Ishikawa (cell line): ENCODE measurements at regions not wholly inside any gene's neighbourhood (a gene's known extent, or its start where the extent isn't known, plus 50 kb on each side); places are given as distances from the start of the nearest gene placed in this dataset.

Experiments used
- CEBPB ChIP-seq: IDR thresholded peaks from 2 replicates; pipeline ENCODE4 v1.6.1; 2012
- CREB1 ChIP-seq: IDR thresholded peaks from 2 replicates; pipeline ENCODE4 v1.6.1; 2012; ENCODE audit warnings: low read depth
- EGR1 ChIP-seq: IDR thresholded peaks from 2 replicates; pipeline ENCODE4 v1.6.1; 2012
- EP300 ChIP-seq: IDR thresholded peaks from 2 replicates; pipeline ENCODE4 v1.6.1; 2012; ENCODE audit warnings: borderline replicate concordance
- FOXM1 ChIP-seq: IDR thresholded peaks from 2 replicates; pipeline ENCODE4 v1.6.1; 2012; ENCODE audit warnings: low read depth, borderline replicate concordance
- MAX ChIP-seq: IDR thresholded peaks from 2 replicates; pipeline ENCODE4 v1.6.1; 2012
- NFIC ChIP-seq: IDR thresholded peaks from 2 replicates; pipeline ENCODE4 v1.6.1; 2012
- RAD21 ChIP-seq: IDR thresholded peaks from 2 replicates; pipeline ENCODE4 v1.6.1; 2012; ENCODE audit warnings: low read depth
- TAF1 ChIP-seq: IDR thresholded peaks from 2 replicates; pipeline ENCODE4 v1.6.1; 2012; ENCODE audit warnings: low read depth, mild to moderate bottlenecking
- TCF12 ChIP-seq: IDR thresholded peaks from 2 replicates; pipeline ENCODE4 v1.6.1; 2012; ENCODE audit warnings: low read depth
- TEAD4 ChIP-seq: IDR thresholded peaks from 2 replicates; pipeline ENCODE4 v1.6.1; 2012
- USF1 ChIP-seq: IDR thresholded peaks from 2 replicates; pipeline ENCODE4 v1.6.1; 2012
- YY1 ChIP-seq: IDR thresholded peaks from 2 replicates; pipeline ENCODE4 v1.6.1; 2012; ENCODE audit warnings: low read depth
- ZBTB7A ChIP-seq: IDR thresholded peaks from 2 replicates; pipeline ENCODE4 v1.6.1; 2012; ENCODE audit warnings: low read depth
- TF ChIP-seq, protein P1 (sequence below): IDR thresholded peaks from 2 replicates; pipeline ENCODE4 v1.6.1; 2012; ENCODE audit warnings: low read depth, mild to moderate bottlenecking

DNA sequence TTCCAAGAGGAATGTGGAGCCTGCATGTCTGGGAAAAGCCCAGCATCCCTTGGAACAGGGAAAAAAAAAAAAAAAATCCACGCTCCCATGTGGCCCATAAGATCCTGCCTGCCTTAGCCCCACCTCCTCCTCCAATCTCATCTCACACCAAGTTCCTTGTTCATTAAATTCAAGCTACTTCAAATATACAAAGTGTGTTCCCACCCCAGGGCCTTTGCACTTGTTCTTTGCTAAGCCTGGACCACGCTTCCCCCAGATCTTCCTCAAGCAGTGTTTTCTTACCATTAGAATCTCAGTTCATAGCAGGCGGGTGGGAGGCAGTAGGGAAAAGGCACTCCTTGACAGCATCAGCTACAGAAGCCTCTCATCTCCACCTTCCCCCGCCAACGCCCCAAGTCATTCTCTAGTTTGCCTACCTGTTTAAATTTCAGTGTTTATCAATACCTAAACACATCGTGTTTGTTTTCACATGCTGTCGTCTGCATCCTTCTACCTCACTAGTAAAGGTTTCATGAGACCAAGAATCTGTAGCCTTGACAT is 262.8 kb downstream of the FGFR2 start:
- TF ChIP-seq TAF1 (no peak), ZBTB7A (no peak), MAX (no peak)
- TF ChIP-seq, protein P1, sequence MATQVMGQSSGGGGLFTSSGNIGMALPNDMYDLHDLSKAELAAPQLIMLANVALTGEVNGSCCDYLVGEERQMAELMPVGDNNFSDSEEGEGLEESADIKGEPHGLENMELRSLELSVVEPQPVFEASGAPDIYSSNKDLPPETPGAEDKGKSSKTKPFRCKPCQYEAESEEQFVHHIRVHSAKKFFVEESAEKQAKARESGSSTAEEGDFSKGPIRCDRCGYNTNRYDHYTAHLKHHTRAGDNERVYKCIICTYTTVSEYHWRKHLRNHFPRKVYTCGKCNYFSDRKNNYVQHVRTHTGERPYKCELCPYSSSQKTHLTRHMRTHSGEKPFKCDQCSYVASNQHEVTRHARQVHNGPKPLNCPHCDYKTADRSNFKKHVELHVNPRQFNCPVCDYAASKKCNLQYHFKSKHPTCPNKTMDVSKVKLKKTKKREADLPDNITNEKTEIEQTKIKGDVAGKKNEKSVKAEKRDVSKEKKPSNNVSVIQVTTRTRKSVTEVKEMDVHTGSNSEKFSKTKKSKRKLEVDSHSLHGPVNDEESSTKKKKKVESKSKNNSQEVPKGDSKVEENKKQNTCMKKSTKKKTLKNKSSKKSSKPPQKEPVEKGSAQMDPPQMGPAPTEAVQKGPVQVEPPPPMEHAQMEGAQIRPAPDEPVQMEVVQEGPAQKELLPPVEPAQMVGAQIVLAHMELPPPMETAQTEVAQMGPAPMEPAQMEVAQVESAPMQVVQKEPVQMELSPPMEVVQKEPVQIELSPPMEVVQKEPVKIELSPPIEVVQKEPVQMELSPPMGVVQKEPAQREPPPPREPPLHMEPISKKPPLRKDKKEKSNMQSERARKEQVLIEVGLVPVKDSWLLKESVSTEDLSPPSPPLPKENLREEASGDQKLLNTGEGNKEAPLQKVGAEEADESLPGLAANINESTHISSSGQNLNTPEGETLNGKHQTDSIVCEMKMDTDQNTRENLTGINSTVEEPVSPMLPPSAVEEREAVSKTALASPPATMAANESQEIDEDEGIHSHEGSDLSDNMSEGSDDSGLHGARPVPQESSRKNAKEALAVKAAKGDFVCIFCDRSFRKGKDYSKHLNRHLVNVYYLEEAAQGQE: no peak

- TF ChIP-seq MAX (no peak), TAF1 (no peak), CREB1 (no peak), YY1 (no peak), EGR1 (no peak), CEBPB (no peak), TEAD4 (no peak), FOXM1 (no peak), USF1 (no peak), RAD21 (no peak), ZBTB7A (no peak), EP300 (no peak), NFIC (no peak), TCF12 (no peak)
- TF ChIP-seq, protein P1: no peak
Observed at GRCh38 chr10:121337427-121337826, 260.8 kb downstream of the FGFR2 start.

- TF ChIP-seq CREB1: no peak
- TF ChIP-seq USF1: no peak
- TF ChIP-seq YY1: no peak
- TF ChIP-seq, protein P1: no peak
- no peak for TF ChIP-seq TEAD4
- TF ChIP-seq EP300: no peak
- TF ChIP-seq TAF1: no peak
- TF ChIP-seq CEBPB: no peak
- no peak for TF ChIP-seq FOXM1
- no peak for TF ChIP-seq TCF12
- no peak for TF ChIP-seq MAX
Observed at GRCh38 chr10:121338206-121338980, 259.9 kb downstream of the FGFR2 start.

GRCh38 chr10:121339114-121339513 is 259.1 kb downstream of the FGFR2 start:
- TF ChIP-seq TEAD4 (no peak), MAX (no peak), USF1 (no peak), YY1 (no peak), NFIC (no peak), TCF12 (no peak), CREB1 (no peak), RAD21 (no peak), ZBTB7A (no peak), EP300 (no peak), TAF1 (no peak), EGR1 (no peak), CEBPB (no peak), FOXM1 (no peak)
- TF ChIP-seq, protein P1: no peak
